ENCODE measurements at regions not wholly inside any gene's neighbourhood (a gene's known extent, or its start where the extent isn't known, plus 50 kb on each side); places are given as distances from the start of the nearest gene placed in this dataset.

DNA sequence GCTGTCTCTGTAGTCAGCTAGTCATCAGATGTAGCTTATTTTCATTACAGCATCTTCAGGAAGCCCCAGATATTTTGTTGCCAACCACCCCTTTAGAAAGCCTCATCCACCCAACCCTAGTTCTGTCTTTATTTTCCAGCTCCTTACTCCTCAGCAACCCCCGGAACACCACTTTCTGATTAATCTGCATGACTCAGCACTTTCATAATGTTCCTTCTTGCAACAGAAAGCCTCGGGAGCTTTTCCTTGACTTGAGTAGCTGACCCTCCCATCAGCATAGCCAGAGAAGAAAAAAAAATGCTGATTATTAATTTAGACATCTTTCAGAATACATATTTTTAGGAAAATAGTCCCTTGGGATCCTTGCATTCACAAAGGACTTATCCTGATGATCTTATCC, 244.0 kb upstream of the CXCL12 start:
- TF ChIP-seq POLR2A (IDR thresholded peaks at IDR 0.05) = no peak
- TF ChIP-seq, protein P1, sequence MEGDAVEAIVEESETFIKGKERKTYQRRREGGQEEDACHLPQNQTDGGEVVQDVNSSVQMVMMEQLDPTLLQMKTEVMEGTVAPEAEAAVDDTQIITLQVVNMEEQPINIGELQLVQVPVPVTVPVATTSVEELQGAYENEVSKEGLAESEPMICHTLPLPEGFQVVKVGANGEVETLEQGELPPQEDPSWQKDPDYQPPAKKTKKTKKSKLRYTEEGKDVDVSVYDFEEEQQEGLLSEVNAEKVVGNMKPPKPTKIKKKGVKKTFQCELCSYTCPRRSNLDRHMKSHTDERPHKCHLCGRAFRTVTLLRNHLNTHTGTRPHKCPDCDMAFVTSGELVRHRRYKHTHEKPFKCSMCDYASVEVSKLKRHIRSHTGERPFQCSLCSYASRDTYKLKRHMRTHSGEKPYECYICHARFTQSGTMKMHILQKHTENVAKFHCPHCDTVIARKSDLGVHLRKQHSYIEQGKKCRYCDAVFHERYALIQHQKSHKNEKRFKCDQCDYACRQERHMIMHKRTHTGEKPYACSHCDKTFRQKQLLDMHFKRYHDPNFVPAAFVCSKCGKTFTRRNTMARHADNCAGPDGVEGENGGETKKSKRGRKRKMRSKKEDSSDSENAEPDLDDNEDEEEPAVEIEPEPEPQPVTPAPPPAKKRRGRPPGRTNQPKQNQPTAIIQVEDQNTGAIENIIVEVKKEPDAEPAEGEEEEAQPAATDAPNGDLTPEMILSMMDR (IDR thresholded peaks at IDR 0.05) = no peak
- no peak for TF ChIP-seq POLR2AphosphoS5 (IDR thresholded peaks at IDR 0.05)

Data from prostate gland (tissue), 2 donors.